ENCODE measurements at regions not wholly inside any gene's neighbourhood (a gene's known extent, or its start where the extent isn't known, plus 50 kb on each side); places are given as distances from the start of the nearest gene placed in this dataset.

- no peak for ATAC-seq
- intact Hi-C loops (cut with DNase I), result no loop called here
- H3K4me1 ChIP-seq, result no peaks in the 10 kb centered on the region
- DNase-seq, result no peak
- H3K9me3 ChIP-seq, result no peaks in the 10 kb centered on the region
- no peaks in the 10 kb centered on the region for H3K27me3 ChIP-seq
- TF ChIP-seq CTCF (IDR thresholded peaks at IDR 0.05), result no peak
- H3K36me3 ChIP-seq, result no peaks in the 10 kb centered on the region
- no peak overlapping the region for H3K27ac ChIP-seq
- no peak overlapping the region for H3K4me3 ChIP-seq
These were observed 94.3 kb downstream of the PRLHR start for GRCh38 chr10:118501171-118501570.

GRCh38 chr10:118500477-118501104, 94.9 kb downstream of the PRLHR start:
- Histone ChIP-seq H3K4me3 (no peak overlapping the region), H3K27ac (no peak overlapping the region), H3K4me1 (no peaks in the 10 kb centered on the region), H3K36me3 (no peaks in the 10 kb centered on the region), H3K9me3 (no peaks in the 10 kb centered on the region), H3K27me3 (no peaks in the 10 kb centered on the region)
- ATAC-seq, result no peak
- TF ChIP-seq CTCF (IDR thresholded peaks at IDR 0.05), result no peak
- intact Hi-C loops (cut with DNase I), result no loop called here
- no peak for DNase-seq

- Histone ChIP-seq H3K4me3 (no peak overlapping the region), H3K9me3 (no peaks in the 10 kb centered on the region), H3K4me1 (no peaks in the 10 kb centered on the region), H3K27me3 (no peaks in the 10 kb centered on the region), H3K27ac (no peak overlapping the region), H3K36me3 (no peaks in the 10 kb centered on the region)
- DNase-seq (no peak), ATAC-seq (no peak)
- no peak for TF ChIP-seq CTCF (IDR thresholded peaks at IDR 0.05)
- intact Hi-C loops (cut with DNase I), result no loop called here
These were observed 96.3 kb downstream of the PRLHR start for GRCh38 chr10:118499186-118499585.

GRCh38 chr10:118498623-118499022, 96.8 kb downstream of the PRLHR start:
- no peaks in the 10 kb centered on the region for H3K27me3 ChIP-seq
- no peak overlapping the region for H3K4me3 ChIP-seq
- no peak overlapping the region for H3K27ac ChIP-seq
- H3K4me1 ChIP-seq, result no peaks in the 10 kb centered on the region
- intact Hi-C loops (cut with DNase I), result no loop called here
- H3K36me3 ChIP-seq, result no peaks in the 10 kb centered on the region
- DNase-seq (no peak), ATAC-seq (no peak)
- TF ChIP-seq CTCF (IDR thresholded peaks at IDR 0.05), result no peak
- H3K9me3 ChIP-seq, result no peaks in the 10 kb centered on the region

GRCh38 chr10:118497227-118497626, 98.2 kb downstream of the PRLHR start:
- intact Hi-C loops (cut with DNase I), result no loop called here
- no peak for ATAC-seq

More at GRCh38 chr10:118497227-118497626, 98.2 kb downstream of the PRLHR start:
- Histone ChIP-seq H3K27ac (no peak overlapping the region), H3K27me3 (no peaks in the 10 kb centered on the region), H3K4me3 (no peak overlapping the region), H3K36me3 (no peaks in the 10 kb centered on the region), H3K9me3 (no peaks in the 10 kb centered on the region), H3K4me1 (no peaks in the 10 kb centered on the region)
- no peak for DNase-seq
- TF ChIP-seq CTCF (IDR thresholded peaks at IDR 0.05), result no peak

All from upper lobe of right lung (tissue), 1 donor.